Left renal cortex interstitium (tissue), 4 donors: ENCODE measurements at regions not wholly inside any gene's neighbourhood (a gene's known extent, or its start where the extent isn't known, plus 50 kb on each side); places are given as distances from the start of the nearest gene placed in this dataset.
"Not testable (repeated sequence)": the region's sequence is repeated elsewhere in the genome, so short reads cannot be mapped to it uniquely, and the experiment has no call there.

Source experiments
- DNase-seq, 4 donors: peaks; one replicate each; pipeline ENCODE4 v3.0.0-alpha.2; 2013; ENCODE audit warnings: low read depth in 4 of 4, low spot score in 2 of 4, missing footprints in 1 of 4

DNA sequence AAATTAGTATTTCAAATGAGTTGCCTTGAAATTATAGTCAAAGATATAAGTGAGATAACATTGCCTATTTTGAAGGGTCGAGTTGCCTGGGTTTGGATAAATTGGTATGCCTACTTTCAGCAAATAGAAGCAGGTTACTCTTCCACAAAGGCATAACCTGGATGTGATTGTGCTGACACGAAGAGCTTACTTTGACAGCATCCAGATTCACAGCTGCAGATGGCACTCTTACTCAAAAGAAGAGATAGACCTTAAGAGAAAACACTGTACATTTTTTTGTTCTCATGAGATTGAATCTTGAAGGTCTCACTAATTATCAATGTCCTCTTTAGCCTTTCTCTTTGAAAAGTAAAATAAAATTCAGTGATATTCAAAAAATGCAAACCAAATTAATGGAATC, 1338.7 kb downstream of the REEP3 start:
- DNase-seq: no peak

DNA sequence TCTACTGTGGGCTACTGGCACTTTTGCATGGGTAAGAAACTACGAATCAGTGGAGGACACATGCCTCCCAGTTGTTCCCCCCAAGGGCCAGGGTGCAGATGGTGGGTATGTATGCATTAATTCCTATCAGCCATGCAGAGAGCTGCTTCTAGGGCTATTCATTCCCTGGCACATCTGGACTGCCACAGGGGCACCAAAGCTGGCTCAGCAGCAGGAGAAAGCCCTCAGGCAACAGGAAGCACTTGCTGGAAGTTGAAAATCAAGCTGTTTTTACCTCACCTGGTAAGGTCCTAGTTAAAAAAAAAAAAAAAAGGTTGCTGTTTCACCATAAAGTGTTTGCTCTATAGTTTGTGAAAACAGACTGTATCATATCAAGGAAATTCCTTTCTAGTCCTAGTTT, 1342.6 kb downstream of the REEP3 start:
- DNase-seq: no peak

DNA sequence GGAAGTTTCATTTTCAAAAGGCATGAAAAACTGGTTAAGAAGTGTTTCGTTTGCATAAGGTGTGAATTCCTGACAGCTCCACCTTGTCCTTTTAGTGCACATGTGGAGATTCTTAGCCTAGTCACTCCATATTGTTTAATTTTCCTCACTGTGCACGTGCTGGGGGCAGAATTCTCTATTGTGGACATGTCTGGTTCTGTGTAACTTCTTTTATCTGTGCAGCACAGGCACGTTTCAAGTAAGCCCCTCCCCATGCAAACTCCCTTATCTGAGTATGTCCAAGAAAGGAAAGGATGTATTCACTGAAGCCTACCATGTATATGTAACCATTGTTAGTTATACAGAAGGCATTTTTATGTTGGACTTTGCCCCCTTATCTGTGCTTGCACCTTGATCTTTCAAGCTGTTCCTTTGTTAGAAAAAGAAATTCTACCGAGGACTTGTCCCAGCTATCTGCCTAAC, 1346.3 kb downstream of the REEP3 start:
- DNase-seq: no peak

DNA sequence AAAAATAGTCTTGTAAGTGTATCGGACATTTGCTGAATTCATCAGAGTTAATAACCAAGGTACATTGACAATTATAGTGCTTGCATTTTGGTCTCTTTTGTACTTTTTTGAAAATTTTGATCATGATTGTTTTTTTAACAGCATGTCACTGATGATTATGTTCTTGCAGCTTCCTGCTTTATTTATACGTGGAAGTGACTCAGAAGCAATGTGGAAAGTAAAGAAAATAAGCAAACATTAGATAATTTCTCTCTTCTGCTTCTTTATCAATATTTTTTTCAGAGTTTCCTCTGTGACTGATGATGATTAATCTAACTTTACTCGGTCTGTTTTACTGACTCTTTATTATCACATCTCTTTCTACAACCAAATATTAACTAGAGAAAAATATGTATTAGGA, 1351.9 kb downstream of the REEP3 start:
- DNase-seq: no peak

DNA sequence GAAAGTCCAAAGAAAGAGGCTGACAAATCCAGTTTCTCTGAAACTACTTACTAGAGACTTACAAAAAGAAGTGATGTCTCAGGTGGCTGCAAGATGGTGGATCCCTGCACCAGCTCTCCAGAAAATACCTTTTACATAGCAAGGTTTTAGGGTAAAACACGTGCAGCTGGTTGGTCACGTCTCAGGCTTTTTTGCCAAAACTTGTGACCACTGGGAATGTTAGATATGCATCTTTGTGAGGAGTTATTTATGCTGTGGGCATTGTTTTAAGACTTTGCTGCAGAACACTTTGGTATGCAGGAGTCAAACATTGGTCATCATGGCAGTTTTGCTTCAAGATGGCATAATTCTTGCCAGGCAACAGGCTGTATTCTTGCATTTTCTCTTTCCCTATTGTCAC, 1352.8 kb downstream of the REEP3 start:
- no peak for DNase-seq

DNA sequence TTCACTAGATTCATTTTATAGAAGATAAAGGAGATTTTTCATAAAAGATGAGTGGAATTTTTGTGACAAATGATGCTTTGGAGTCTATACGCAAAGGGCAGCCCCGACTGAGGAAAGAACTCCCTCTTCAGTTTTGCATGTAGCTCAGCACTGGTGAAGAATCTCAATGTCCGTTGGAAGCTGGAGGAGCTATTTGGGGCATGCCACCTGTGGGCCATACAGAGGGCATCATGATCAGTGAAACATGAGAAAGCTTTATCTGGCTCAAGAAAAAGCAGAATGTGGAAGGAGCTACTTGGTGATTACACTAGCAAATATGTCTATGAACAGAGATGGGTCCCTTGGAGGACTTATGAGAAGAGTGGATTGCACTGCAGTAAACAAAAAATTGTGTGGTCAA, 1359.3 kb downstream of the REEP3 start:
- no peak for DNase-seq

DNA sequence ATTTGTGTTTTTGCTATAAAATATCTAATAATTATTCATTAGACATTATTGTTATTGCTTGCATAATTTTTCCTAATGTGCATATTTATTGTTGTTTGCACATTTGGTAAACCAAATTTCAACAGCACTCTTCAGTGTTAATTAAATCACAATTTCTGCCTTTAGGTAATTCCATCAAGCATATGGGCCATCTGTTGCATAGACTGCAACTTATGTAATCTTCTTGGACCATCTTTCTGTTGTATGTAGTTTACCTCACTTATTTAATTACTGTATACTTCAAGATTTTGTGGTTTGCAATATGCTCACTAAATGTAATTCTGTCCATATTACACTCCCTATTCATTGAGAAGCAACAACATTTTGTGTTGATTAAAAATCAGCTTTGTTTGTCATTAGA, 1360.1 kb downstream of the REEP3 start:
- no peak for DNase-seq

DNA sequence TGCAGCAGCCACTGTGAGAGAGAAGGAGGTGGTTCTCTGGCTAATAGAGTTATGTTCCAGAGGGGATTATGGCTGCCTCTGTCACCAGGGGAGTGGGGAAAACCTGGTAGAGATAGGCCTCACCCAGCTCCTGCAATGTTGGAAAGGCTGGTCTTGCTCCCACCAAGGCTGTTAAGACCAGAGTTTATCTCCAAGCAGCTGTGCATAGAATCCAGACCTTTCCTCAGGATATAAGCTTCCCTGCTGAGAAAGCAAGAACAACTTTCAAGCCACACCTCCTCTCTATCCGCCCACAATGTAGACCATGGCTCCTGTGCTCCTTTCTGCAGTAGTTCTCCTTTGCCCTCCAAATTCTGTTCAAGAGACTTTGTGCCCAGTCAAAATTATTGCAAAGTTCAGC, 1375.4 kb downstream of the REEP3 start:
- DNase-seq: no peak

DNA sequence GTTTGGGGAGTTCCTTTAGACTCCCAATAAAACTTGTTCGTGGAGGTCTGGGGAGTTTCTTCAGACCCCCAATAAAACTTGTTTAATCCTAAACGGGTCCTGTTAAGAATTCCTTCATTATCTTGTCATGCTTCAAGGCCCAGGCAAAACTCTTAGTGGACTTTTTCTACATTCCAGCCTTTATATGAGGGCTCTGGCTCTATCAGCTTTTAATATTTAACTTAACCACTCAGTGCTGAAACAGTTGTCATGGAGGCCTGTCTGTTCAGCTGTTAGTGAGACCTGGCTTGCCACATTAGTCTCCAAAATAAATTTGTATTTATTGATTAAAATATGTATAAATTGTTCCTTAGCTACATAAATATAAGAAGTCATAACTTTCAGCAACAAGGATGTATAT, 1385.1 kb downstream of the REEP3 start:
- DNase-seq: not testable (repeated sequence)

DNA sequence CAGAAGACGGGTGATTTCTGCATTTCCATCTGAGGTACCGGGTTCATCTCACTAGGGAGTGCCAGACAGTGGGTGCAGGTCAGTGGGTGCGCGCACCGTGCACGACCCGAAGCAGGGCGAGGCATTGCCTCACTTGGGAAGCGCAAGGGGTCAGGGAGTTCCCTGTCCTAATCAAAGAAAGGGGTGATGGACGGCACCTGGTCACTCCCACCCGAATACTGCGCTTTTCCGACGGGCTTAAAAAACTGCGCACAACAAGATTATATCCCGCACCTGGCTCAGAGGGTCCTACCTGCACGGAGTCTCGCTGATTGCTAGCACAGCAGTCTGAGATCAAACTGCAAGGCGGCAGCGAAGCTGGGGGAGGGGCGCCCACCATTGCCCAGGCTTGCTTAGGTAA, 1403.1 kb downstream of the REEP3 start:
- not testable (repeated sequence) for DNase-seq

DNA sequence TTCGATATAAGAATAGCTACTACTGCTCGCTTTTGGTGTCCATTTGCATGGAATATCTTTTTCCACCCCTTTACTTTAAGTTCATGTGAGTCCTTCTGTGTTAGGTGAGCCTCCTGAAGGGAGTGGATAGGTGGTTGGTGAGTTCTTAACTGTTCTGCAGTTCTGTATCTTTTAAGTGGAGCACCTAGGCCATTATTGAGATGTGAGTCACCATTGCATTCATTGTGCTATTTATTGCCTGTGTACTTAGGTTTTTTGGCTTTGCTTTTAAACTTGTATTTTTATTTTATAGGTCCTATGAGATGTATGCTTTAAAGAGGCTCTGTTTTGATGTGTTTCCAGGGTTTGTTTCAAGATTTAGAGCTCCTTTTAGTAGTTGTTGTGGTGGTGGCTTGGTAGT, 1430.8 kb downstream of the REEP3 start:
- no peak for DNase-seq

DNA sequence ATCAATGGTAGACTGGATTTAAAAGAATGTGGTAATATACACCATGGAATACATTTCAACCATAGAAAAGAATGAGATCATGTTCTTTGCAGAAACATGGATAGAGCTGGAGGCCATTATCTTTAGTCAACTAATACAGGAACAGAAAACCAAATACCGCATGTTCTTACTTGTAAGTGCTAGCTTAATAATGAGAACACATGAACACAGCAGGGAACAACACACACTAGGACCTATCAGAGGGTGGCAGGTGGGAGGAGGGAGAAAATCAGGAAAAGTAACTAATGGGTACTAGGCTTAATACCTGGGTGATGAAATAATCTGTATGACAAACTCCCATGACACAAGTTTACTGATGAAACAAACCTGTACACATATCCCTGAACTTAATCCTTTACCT, 1435.2 kb downstream of the REEP3 start:
- no peak for DNase-seq

DNA sequence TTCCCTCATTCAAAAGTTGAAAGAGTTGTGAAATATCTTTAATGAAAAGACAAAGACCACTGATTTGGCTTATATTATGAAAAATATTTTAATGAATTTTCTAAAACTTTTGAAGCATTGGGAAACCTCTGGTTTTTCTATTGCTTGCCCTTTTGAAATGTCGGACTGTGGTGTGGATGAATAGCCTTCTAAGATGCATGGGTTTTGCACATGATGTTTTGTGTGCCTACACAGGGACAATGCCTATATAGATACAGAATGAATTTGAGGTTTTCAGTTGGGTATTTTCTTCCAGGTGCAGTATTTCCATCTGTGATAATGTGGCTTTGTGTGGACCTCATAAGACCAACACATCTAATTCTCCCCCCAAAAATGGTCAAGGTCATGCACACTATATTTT, 1437.9 kb downstream of the REEP3 start:
- no peak for DNase-seq

DNA sequence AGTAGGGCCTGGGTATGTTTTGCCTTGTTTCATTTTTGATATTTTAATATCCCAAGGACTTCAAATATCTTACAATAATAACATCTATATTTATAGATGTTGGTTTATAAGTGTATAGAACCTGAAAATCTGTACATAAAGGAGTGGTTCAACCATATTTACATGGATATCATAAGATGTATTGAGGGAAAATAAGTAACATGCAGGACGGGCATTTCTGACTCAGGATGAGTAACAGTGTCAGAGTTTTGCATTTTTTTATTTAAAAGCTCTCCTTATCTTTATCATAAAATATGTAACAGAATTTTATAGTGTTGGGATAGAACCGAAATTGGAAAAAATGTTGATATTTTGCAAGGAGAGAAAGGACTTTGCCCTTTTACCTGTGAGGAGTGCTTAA, 1438.7 kb downstream of the REEP3 start:
- no peak for DNase-seq

DNA sequence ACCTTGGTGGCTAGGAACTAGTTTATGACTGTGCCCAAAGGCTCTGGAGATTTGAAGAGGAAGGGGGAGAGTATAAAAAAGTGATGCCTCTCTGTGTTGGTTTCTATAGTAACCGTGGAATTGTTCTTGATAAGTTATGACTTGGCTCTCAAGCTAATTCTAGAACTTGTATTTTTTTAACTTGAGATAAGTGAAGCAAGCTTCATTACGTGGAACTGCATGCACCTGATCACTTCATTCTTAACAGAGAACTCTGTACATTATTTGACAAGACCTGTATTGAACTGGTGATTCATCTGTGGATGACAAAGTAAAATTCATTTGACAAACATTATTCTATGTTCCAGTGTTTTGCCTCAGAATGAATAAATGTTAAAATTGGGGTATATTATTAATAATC, 1452.2 kb downstream of the REEP3 start:
- DNase-seq: no peak

DNA sequence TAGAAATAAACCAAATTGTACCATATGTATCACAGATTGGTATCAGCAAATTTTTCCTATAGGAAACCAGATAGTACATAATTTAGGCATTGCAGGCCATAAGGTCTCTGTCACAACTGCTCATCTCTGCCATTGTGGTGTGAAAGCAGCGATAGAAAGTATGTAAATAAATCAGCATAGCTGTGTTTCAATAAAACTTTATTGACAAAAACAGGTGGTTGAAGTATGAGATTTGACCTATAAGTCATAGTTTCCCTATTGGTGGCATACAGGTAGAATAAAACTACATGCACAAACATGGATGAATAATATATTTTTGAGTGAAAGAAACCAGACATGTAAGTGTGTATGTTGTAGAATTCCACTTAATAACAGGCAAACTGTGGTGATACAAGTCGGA, 1454.9 kb downstream of the REEP3 start:
- no peak for DNase-seq

DNA sequence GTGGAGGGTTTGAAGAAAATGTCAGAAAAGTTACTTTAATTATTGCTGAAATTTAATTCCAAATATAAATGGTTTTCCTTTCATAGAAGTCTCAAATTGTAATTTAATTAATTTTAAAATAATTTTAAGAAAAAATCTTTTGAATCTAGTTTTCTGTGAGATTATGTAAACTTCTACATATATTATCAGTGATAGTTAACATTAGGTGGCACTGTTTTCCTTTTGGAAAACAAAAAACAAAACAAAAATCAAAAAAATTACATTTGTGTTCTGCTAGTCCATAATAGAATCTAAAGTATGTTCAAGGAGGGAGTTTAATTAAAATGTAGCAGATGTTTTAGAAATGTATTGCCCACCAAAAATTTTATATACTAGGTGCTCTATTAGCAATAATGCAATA, 1456.7 kb downstream of the REEP3 start:
- no peak for DNase-seq

DNA sequence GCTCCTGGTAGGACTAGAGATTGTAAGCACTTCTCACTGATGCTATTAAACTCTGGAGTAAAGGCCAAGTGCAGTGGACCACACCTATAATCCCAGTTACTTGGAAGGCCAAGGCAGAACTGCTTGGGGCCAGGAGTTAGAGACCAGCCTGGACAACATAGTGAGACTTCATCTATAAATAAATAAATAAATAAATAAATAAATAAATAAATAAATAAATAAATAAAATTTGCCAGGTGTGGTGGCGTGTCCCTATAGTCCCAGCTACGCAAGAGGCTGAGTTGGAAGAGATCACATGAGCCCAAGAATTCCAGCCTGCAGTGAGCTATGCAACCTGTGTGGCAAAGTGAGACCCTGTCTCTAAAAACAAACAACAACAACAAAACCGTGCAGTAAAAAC, 1475.7 kb downstream of the REEP3 start:
- no peak for DNase-seq

DNA sequence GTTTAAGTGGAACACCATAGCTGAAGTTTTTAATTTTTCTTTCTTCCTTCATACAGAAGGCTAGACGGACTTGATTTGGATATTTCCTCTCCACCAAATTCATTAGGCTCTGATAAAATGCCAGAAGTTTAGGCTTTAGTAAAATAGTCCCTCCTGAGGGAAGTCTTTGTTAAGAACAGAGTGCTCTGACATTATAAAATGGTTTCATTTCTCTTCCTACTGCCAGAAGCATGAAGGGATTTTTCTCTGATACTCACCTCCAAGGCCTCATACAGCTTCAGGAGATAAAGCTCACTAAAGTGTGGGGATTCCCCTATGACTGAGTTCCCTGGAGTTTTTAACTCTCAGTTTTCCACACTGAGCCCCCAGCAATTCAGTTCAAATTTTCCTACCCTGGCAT, 1489.6 kb downstream of the REEP3 start:
- no peak for DNase-seq

DNA sequence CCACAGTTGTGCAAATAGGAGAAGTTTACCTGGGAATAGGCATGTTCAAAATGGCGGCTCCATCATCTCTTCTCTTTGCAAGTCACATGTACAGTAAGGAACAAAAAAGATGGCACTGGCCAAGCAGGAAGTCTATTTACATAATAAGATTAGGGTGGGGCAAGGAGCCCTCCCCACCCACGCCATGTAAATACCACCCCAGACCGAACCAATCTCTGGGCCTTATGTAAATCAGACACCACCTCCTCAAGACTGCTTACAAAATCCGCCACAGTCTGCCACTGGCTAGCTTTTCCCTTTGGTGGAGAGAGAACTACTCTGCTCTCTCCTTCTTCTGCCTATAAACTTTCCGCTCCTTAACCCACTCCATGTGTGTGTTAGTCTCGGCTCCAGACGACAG, 1496.3 kb downstream of the REEP3 start:
- no peak for DNase-seq

DNA sequence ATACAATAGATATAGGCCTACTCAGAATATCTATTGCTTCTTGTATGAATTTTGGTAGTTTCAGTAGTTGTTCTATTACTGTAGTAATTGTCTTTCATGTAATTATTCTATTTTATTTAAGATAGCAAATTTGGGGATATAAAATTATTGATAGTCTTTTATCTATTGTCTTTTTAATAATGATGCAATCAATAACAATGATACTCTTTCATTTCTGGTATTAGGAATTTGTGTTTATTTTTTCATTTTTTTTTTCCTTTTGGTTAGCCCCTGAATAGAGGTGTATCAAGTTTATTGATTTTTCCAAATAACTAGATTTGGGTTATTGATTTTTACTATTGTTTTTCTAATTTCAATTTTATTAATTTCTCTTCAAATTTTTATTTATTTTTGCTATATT, 1503.7 kb downstream of the REEP3 start:
- no peak for DNase-seq

DNA sequence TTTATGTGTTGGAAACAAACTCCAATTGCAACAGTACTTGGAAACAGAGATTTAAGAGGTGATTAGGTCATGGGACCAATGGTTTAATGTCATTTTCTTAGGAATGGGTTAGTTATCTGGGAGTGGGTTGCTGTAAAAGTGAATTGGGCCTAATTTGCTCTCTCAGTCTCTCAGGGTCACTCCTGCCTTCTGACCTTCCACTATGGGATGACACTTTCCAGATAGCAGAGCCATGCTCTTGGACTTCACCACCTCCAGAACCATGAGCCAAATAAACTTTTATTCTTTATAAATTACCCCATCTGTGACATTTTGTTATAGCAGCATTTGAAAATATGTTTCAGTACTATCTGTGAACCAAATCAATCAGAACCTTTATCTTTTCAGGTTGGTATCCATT, 1509.1 kb downstream of the REEP3 start:
- DNase-seq: no peak

DNA sequence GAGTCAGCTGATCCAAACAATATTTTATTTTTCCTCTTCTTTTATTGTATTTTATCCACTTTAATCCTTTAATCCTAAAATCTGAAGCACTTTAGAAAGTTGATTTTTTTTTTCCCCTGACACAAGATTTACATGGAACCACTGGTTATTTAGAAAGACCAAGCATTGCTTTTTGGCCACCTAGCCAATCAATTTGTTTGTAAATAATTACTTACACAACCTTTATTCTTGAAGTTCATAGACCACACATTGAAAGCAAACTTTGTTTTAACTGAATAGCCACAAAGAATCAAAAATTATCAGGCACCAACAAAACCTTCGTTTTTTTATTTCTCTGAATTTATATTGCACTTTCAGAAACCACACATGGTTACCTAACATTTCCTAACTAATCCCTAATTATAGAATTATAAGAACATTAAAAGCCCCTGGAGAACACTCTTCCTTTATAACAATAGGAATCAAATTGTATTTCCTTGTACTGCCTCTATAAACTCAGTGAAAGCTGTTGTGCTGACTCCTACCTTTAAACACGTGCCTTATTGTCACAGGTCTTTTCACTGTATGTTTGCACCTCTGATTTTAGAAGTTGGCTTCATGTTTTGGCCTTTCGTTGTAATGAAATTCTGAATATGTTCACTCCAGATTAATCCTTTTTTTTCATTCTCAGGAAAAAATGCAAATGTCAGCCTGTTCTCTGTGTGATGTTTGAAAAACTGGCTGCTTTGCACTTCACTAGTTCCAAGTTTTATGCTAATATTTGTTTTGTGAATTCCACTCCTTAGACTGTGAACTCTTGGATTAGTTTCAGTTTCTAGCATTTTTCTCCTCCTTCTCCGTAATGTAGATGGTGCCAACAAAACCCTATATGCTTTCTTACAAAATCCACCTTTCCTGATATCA, 1511.9 kb downstream of the REEP3 start:
- no peak for DNase-seq
